ENCODE measurements at regions not wholly inside any gene's neighbourhood (a gene's known extent, or its start where the extent isn't known, plus 50 kb on each side); places are given as distances from the start of the nearest gene placed in this dataset.

DNA sequence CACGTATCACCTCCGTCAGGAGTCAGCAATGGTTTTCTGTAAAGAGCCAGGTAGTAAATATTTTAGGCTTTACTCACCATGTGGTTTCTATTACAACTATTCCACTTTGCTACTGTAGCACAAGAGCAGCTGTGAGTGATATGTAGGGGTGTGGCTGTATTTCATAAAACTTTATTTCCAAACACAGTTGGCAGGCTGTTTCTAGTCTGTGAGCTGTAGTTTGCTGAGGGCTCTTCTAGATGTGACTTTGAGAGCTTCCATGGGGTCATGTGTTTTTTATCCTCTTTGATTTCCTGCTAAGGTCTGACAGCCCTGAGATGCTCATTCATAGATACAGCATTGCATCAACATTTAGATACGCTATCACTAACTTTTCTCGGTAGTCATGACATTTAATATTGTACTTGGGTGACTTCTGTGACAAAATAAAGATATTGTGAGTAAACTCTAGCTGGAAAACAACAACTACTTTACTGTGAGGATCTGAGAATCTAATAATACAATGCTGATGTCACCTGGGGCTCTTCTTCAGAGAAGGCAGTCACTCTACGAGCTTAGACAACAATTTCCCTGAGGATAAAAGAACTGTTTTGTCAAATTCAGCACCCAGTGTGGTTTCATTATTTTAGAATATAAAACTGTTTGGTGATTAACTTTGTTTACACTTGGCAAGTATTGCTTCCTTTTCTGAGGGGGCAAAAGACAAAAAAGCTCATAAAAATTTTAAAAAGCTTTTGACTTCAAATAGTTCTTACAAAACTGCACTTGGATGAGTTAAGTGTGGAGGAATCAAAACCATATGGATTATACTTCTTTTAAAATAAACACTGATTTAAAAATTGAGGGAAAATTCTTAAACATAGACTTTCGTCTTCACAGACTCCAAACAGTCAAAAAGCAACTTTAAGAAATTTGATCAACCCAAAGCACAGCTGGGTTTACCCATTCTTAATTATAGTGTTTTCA, 231.2 kb upstream of the DCN start:
- H3K27ac ChIP-seq = no peak overlapping the region
- no peaks in the 10 kb centered on the region for H3K36me3 ChIP-seq
- TF ChIP-seq POLR2A (IDR thresholded peaks at IDR 0.05) (no peak), CTCF (IDR thresholded peaks at IDR 0.05) (no peak)
- no peak for DNase-seq
- H3K4me3 ChIP-seq = no peak overlapping the region
- H3K9me3 ChIP-seq = no peaks in the 10 kb centered on the region
- no peaks in the 10 kb centered on the region for H3K4me1 ChIP-seq
- intact Hi-C loops (cut with DNase I; ENCODE audit: low total_unique reads) = no loop called here
- H3K27me3 ChIP-seq = no peaks in the 10 kb centered on the region

DNA sequence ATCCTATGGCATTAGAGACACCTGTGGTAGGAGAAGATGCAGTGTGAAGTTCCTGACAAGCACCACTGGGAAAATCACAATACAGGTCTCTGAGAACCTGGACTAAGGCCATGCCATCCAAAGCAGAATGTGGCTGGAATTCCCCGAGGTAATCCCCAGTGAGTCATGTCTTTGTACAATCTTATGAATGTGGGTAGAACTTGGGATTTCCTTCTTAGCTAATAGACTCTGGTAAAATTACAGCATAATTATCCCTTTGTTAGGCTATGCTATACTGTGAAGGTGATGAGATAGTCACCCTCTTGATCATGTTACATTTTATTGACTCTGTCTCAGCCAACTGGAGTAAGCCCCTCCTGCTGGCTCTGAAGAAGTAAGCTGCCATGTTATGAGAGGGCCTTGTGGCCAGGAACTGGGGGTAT, 224.3 kb upstream of the DCN start:
- H3K27me3 ChIP-seq = no peaks in the 10 kb centered on the region
- H3K36me3 ChIP-seq = no peaks in the 10 kb centered on the region
- intact Hi-C loops (cut with DNase I; ENCODE audit: low total_unique reads) = no loop called here
- no peak overlapping the region for H3K27ac ChIP-seq
- no peak overlapping the region for H3K4me3 ChIP-seq
- no peaks in the 10 kb centered on the region for H3K9me3 ChIP-seq
- H3K4me1 ChIP-seq = no peaks in the 10 kb centered on the region
- no peak for TF ChIP-seq CTCF (IDR thresholded peaks at IDR 0.05)
- TF ChIP-seq POLR2A (IDR thresholded peaks at IDR 0.05) = no peak
- no peak for DNase-seq

- no peak overlapping the region for H3K4me3 ChIP-seq
- no peaks in the 10 kb centered on the region for H3K9me3 ChIP-seq
- no peaks in the 10 kb centered on the region for H3K36me3 ChIP-seq
- TF ChIP-seq CTCF (IDR thresholded peaks at IDR 0.05) = no peak
- no peak for TF ChIP-seq POLR2A (IDR thresholded peaks at IDR 0.05)
- intact Hi-C loops (cut with DNase I; ENCODE audit: low total_unique reads) = no loop called here
- H3K4me1 ChIP-seq = no peaks in the 10 kb centered on the region
- H3K27ac ChIP-seq = no peak overlapping the region
- no peak for DNase-seq
- H3K27me3 ChIP-seq = no peaks in the 10 kb centered on the region
Observed at GRCh38 chr12:91404441-91404840, 221.8 kb upstream of the DCN start.

DNA sequence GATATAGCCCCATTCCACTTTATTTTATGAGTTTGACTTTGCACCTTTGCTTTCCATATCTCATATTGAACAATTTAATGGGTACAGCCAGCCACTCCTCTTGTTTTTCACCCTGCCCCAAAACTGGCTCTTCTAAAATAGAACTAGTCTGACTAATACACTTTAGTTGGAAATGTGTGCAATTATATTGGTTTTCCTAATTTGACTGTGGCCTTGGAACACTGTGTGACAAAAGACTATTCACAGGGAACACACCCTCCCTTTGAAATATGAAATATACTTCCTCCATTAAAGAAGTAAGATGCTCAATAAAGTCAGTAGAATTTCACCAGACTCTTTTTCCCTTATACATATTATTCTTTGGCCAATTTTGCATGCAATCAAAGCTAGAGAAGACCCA, 218.6 kb upstream of the DCN start:
- no peak for DNase-seq
- TF ChIP-seq CTCF (IDR thresholded peaks at IDR 0.05) (no peak), POLR2A (IDR thresholded peaks at IDR 0.05) (no peak)
- H3K9me3 ChIP-seq = no peaks in the 10 kb centered on the region
- H3K4me3 ChIP-seq = no peak overlapping the region
- intact Hi-C loops (cut with DNase I; ENCODE audit: low total_unique reads) = no loop called here
- H3K27me3 ChIP-seq = no peaks in the 10 kb centered on the region
- H3K27ac ChIP-seq = no peak overlapping the region
- H3K4me1 ChIP-seq = no peaks in the 10 kb centered on the region
- no peaks in the 10 kb centered on the region for H3K36me3 ChIP-seq

- Histone ChIP-seq H3K36me3 (no peaks in the 10 kb centered on the region), H3K9me3 (no peaks in the 10 kb centered on the region), H3K27ac (no peak overlapping the region), H3K27me3 (no peaks in the 10 kb centered on the region), H3K4me1 (no peaks in the 10 kb centered on the region), H3K4me3 (no peak overlapping the region)
- intact Hi-C loops (cut with DNase I; ENCODE audit: low total_unique reads) = no loop called here
- TF ChIP-seq POLR2A (IDR thresholded peaks at IDR 0.05) = no peak
- TF ChIP-seq CTCF (IDR thresholded peaks at IDR 0.05) = no peak
- DNase-seq = no peak
Observed at GRCh38 chr12:91400271-91400670, 217.7 kb upstream of the DCN start.

Measured in uterus (tissue), 3 donors.